NCI-H1417 (cell line): ENCODE measurements at regions not wholly inside any gene's neighbourhood (a gene's known extent, or its start where the extent isn't known, plus 50 kb on each side); places are given as distances from the start of the nearest gene placed in this dataset.
"Not testable (repeated sequence)": the region's sequence is repeated elsewhere in the genome, so short reads cannot be mapped to it uniquely, and the experiment has no call there.

ENCODE experiments used
- DNase-seq, 3 experiments: peaks; one replicate each; lab custom pipeline; 2025; lab: John Stamatoyannopoulos, UW

- DNase-seq, result no peak
These were observed 194.6 kb upstream of the ACTBL2 start for GRCh38 chr5:57677235-57677634.

- no peak for DNase-seq
These were observed 193.8 kb upstream of the ACTBL2 start for GRCh38 chr5:57676222-57677098.

GRCh38 chr5:57675236-57675635 is 192.6 kb upstream of the ACTBL2 start:
- DNase-seq, result no peak

- no peak for DNase-seq
These were observed 188.8 kb upstream of the ACTBL2 start for GRCh38 chr5:57671371-57671770.

- DNase-seq, result no peak
These were observed 184.0 kb upstream of the ACTBL2 start for GRCh38 chr5:57666582-57666981.

- DNase-seq, result no peak
These were observed 182.7 kb upstream of the ACTBL2 start for GRCh38 chr5:57665146-57665936.

- peak in 1 of 3 experiments; percentile 35 for DNase-seq
These were observed 182.1 kb upstream of the ACTBL2 start for GRCh38 chr5:57664700-57665099.

GRCh38 chr5:57663466-57663865 is 180.9 kb upstream of the ACTBL2 start:
- DNase-seq, result no peak

GRCh38 chr5:57662991-57663390 is 180.4 kb upstream of the ACTBL2 start:
- no peak for DNase-seq

GRCh38 chr5:57659886-57660285 is 177.3 kb upstream of the ACTBL2 start:
- no peak for DNase-seq

GRCh38 chr5:57658018-57658417 is 175.4 kb upstream of the ACTBL2 start:
- DNase-seq, result no peak

GRCh38 chr5:57655228-57655627 is 172.6 kb upstream of the ACTBL2 start:
- DNase-seq, result no peak

- DNase-seq, result no peak
These were observed 171.2 kb upstream of the ACTBL2 start for GRCh38 chr5:57653636-57654290.

GRCh38 chr5:57651127-57651526 is 168.5 kb upstream of the ACTBL2 start:
- DNase-seq, result no peak

GRCh38 chr5:57650360-57651069 is 167.9 kb upstream of the ACTBL2 start:
- DNase-seq, result peak; percentile 10 to 67 (median 36)

- no peak for DNase-seq
These were observed 160.1 kb upstream of the ACTBL2 start for GRCh38 chr5:57642698-57643097.

GRCh38 chr5:57642066-57642465 is 159.5 kb upstream of the ACTBL2 start:
- no peak for DNase-seq

GRCh38 chr5:57635146-57635777 is 152.7 kb upstream of the ACTBL2 start:
- peak in 1 of 3 experiments; percentile 17 for DNase-seq

- no peak for DNase-seq
These were observed 150.3 kb upstream of the ACTBL2 start for GRCh38 chr5:57632937-57633336.

- DNase-seq, result not testable (repeated sequence)
These were observed 148.5 kb upstream of the ACTBL2 start for GRCh38 chr5:57631139-57631538.

GRCh38 chr5:57627661-57628060 is 145.1 kb upstream of the ACTBL2 start:
- no peak for DNase-seq
